Peyer's patch (tissue), 4 donors: ENCODE measurements at regions not wholly inside any gene's neighbourhood (a gene's known extent, or its start where the extent isn't known, plus 50 kb on each side); places are given as distances from the start of the nearest gene placed in this dataset.

ENCODE experiments used
- POLR2A ChIP-seq, 2 donors: fragments of 450-650 bp; IDR thresholded peaks; one replicate each; pipeline ENCODE4 v1.5.1; 2017; ENCODE audit warnings: antibody characterized with exemption in 2 of 2, mild to moderate bottlenecking in 2 of 2, moderate library complexity in 2 of 2
- TF ChIP-seq, protein P1 (sequence below), 6 experiments: fragments of 450-650 bp in 4 of 6; fragments of 200-600 bp in 2 of 6; sonication (generic) in 1 of 6; IDR thresholded peaks; one replicate each; pipeline ENCODE4 v1.5.1; 2017 to 2019; ENCODE audit warnings: antibody characterized with exemption in 6 of 6, mild to moderate bottlenecking in 3 of 6, moderate library complexity in 1 of 6

DNA sequence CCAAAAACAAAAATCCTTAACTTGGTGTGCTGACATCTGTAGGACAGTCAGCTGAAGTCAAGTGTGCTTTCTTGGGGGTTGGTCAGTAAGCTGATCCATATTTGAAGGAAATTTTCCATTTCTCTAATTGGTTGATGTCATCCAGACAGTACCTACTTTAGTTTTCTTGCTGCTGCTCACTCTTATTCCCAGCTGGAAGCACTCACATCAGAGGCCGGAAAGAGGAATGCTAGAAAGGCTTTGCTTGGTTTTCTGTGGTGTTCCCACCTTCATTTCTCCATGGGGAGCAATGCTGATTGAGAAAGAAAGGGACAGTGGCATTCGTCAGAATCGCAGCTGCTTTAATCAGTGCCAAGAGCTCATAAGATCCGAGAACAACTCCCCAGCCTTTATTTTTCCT, 227.0 kb downstream of the C4orf33 start:
- TF ChIP-seq, protein P1, sequence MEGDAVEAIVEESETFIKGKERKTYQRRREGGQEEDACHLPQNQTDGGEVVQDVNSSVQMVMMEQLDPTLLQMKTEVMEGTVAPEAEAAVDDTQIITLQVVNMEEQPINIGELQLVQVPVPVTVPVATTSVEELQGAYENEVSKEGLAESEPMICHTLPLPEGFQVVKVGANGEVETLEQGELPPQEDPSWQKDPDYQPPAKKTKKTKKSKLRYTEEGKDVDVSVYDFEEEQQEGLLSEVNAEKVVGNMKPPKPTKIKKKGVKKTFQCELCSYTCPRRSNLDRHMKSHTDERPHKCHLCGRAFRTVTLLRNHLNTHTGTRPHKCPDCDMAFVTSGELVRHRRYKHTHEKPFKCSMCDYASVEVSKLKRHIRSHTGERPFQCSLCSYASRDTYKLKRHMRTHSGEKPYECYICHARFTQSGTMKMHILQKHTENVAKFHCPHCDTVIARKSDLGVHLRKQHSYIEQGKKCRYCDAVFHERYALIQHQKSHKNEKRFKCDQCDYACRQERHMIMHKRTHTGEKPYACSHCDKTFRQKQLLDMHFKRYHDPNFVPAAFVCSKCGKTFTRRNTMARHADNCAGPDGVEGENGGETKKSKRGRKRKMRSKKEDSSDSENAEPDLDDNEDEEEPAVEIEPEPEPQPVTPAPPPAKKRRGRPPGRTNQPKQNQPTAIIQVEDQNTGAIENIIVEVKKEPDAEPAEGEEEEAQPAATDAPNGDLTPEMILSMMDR (IDR thresholded peaks at IDR 0.05), result no peak
- no peak for TF ChIP-seq POLR2A (IDR thresholded peaks at IDR 0.05)
